Stimulated activated CD4-positive, alpha-beta T cell treated with anti-CD3 and anti-CD28 coated beads, Interleukin-1b, Interleukin-23, amount 100 ng/mL, for 48 hours (primary cell): ENCODE measurements at regions not wholly inside any gene's neighbourhood (a gene's known extent, or its start where the extent isn't known, plus 50 kb on each side); places are given as distances from the start of the nearest gene placed in this dataset.
"Not testable (repeated sequence)": the region's sequence is repeated elsewhere in the genome, so short reads cannot be mapped to it uniquely, and the experiment has no call there.

Experiments
- DNase-seq: peaks from one replicate; pipeline ENCODE4 v3.0.0-alpha.2; 2020

DNA sequence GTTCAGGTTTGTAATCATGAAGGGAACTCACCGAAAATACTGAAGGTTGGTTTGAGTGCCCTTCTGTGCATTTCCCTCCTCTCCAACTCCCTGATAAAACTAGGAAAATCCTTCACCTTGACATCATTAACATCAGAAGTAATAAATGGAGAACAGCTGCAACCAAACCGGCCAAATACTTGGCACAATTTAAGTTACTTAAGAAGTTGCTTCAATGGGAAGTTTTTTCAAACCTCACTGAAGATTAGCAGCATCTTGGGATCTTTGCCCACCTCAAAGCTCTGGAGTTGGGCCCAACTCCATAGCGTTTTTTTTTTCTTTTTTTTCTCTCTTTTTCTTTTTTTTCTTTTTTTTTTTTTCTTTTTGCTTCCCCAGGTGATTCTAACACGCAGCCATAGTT lies 784.8 kb downstream of the KCNA4 start:
- no peak for DNase-seq

DNA sequence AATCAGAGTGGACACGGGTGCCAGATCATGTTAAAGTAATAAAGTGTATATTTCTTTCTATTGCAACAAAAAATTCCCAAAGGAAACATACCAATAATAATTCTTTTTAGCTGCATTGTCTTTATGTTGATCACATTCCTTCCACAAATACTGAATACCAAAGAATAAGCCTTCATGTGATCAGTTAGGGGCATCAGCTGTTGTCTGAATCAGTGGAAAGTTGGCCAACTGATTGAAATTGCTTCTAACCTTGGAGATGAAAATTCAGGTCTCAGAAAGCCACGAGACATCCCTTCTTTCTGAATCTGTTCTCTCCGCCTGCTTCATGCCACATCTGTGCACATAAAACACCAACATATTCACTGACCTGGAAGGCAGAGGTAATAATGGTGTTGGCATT lies 785.2 kb downstream of the KCNA4 start:
- no peak for DNase-seq

GRCh38 chr11:29227811-29228210 lies 789.0 kb downstream of the KCNA4 start:
- DNase-seq = no peak

- DNase-seq = no peak
Measured at GRCh38 chr11:29224739-29225384, 792.0 kb downstream of the KCNA4 start.

DNA sequence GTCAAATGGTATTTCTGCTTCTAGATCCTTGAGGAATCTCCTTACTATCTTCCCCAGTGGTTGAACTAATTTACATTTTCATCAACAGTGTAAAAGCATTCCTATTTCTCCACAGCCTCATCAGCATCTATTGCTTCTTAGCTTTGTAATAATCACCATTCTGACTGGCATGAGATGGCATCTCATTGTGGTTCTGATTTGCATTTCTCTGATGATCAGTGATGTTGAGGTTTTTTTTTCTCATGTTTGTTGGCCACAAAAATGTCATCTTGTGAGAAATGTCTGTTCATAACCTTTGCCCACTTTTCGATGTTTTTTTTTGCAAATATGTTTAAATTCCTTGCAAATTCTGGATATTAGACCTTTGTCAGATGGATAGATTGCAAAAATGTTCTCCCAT lies 797.3 kb downstream of the KCNA4 start:
- not testable (repeated sequence) for DNase-seq

DNA sequence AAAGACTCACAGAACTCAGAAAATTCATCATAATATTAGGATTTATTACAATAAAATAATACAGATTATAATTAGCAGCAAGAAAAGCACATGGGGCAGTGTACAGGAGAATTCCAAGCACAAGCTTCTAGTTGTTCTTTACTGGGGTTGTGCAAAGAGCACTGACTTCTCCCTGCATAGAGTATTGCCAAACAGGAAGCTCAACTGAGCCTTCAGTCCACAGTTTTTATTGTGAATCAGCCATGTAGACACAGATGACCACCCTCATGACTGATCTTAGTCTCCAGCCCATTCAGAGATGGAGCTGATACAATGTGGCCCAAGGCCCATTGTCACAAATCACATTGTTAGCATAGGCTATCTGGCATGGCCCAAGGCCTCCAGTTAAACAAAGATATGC lies 798.9 kb downstream of the KCNA4 start:
- DNase-seq = no peak

DNA sequence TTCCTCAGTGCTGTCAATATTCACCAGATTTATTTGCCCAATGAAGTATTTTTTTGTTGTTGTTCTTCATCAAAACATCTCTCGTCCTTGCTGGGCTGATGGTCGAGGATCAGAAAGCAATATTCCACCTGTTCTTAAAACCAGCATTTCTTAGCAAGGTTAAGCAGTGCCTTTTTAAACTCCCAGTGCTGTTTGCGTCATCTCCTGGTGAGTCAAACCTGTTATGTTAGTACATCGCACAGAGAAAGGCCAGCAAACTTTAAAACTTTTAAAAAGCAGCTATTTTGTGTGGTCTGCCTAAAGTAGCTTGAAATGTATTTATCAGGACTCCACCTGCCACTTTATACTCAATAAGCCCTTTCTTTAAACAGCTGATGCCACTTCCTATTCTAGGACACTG lies 802.0 kb downstream of the KCNA4 start:
- DNase-seq = no peak

- DNase-seq = no peak
Measured at GRCh38 chr11:29211202-29211601, 805.6 kb downstream of the KCNA4 start.

DNA sequence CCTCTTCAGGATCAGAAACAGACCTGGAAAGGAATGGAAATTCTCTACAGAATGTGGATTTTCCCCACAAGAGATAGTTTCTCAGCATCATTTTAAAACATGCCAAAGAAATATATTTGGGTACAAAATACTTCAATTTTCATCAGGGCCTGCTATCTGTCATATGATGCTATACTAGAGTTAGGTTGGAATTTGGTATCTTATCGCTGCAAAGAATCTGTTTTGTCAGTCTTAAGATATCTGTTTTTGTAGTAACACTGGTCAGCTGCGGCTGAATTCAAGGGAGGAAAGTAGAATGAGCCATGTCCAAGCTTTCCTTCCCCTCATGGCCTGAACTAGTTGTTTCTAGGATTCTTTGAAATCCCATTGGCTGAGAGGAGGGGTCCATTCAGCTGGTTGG lies 806.4 kb downstream of the KCNA4 start:
- no peak for DNase-seq

GRCh38 chr11:29208117-29208516 lies 808.7 kb downstream of the KCNA4 start:
- DNase-seq = no peak

GRCh38 chr11:29200791-29201562 lies 815.9 kb downstream of the KCNA4 start:
- no peak for DNase-seq

GRCh38 chr11:29190313-29190712 lies 826.5 kb downstream of the KCNA4 start:
- no peak for DNase-seq

DNA sequence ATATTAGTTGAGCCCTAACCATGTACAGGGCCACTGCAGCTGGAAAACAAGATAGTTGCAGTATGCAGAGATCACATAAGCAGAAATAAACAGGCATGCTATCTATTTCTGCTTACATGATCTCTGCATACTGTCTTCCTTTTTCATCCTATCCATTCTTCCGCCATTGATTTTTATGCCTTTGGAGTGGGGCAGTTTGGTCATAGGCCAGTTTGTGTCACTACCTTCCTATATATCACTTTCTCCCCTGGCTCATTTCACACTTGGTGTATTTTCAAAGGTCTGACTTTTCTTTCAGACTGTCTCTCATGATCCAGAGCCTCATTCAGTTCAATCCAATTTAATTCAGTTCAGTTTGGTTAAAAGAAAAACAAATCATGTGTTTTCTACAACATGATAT lies 829.6 kb downstream of the KCNA4 start:
- no peak for DNase-seq

DNA sequence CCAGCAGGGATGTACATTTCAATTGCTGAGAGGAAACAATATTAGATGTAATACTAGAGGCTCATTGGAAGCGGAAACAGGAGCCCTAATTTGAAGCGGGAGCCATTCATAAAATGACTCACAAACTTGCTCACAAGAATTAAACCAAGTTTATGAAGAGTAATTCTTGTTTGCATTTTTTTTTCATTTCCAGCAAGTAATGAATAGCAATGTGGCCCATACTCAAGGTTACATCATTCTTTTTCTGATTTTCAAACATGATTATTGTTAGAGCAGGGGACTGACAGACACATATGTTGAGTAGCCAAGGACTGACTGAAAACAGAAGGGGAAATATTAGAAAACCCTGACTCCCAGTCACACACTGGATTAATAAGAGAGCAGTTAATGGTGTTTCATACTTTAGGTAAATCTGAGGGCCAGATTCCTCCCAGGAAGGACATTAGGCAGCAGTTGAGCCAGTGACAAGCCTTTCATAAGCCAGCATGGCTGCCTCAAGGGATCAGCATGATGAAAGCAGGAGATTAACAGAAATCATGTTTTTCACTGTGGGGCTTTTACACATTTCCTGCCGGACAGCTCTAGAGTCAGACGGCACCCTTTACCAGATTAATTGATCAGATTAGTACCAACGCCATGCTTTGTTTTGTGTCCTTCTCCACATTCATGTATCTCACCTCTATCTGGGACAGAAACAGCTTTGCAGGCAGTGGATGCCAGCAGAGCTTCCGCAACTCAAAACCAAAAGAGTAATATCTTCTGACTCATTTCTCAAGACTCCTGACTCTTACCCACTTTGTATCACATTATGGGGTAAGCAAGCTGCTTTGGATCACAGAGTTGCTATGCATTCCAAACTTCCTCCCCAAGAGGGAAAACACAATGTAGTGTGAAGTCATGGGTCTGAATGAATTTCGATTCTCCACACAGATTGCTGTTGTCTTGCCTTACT lies 831.6 kb downstream of the KCNA4 start:
- DNase-seq = no peak

- DNase-seq = no peak
Measured at GRCh38 chr11:29183301-29183700, 833.5 kb downstream of the KCNA4 start.

- no peak for DNase-seq
Measured at GRCh38 chr11:29173660-29174062, 843.2 kb downstream of the KCNA4 start.

- no peak for DNase-seq
Measured at GRCh38 chr11:29171360-29171950, 845.4 kb downstream of the KCNA4 start.

DNA sequence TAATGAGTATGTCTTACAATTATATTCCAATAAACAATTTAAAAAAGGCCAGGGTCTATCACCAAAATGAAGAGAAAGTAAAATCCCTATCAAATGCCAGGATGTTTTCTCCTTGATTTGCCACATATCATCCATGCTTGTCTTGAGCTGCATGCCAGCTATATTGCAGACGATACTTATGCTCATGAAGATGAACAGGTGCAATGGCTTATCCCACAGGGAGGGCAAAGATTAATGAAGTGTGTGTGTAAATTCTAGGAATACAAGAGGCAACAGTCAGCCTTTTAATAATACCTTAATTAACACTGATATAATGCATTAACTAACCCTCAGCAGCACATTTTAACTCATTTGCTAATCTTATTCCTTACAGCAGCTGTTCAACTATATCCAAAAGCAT lies 850.5 kb downstream of the KCNA4 start:
- no peak for DNase-seq

DNA sequence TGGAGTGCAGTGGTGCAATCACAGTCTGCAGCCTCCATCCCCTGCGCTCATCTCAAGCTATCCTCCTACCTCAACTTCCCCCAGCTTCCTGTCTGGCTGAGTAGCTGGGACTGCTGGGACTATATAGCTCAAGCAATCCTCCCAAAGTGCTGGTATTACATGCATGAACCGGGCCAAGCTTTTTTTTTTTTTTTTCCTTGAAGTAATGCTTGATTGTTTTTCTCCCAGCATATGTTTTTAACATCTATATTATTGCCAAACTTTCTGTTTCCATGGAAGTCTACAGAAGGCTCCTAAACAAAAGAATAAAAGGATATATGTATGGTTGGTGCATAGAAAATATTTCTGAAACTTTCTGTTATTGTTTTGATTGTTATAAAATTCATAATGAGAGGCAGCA lies 853.6 kb downstream of the KCNA4 start:
- DNase-seq = no peak

DNA sequence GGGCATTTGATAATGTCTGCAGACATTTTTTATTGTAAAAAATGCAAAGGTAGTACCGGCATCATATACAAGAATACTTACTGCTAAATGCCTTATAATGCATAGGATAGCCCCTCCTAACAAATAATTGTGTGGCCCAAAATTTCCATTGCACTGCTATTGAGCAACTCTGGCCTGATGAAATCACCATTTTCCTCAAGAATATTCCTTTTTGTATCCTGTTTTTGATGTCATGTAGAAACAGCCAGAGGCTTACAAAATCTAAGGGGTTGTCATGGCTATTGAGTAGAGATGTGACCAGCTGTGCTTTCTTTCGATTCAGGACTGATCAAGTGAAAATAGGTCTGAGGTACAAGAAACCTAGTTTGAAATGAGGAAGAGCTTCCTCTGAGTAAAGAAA lies 854.3 kb downstream of the KCNA4 start:
- no peak for DNase-seq

GRCh38 chr11:29161191-29161590 lies 855.6 kb downstream of the KCNA4 start:
- no peak for DNase-seq

DNA sequence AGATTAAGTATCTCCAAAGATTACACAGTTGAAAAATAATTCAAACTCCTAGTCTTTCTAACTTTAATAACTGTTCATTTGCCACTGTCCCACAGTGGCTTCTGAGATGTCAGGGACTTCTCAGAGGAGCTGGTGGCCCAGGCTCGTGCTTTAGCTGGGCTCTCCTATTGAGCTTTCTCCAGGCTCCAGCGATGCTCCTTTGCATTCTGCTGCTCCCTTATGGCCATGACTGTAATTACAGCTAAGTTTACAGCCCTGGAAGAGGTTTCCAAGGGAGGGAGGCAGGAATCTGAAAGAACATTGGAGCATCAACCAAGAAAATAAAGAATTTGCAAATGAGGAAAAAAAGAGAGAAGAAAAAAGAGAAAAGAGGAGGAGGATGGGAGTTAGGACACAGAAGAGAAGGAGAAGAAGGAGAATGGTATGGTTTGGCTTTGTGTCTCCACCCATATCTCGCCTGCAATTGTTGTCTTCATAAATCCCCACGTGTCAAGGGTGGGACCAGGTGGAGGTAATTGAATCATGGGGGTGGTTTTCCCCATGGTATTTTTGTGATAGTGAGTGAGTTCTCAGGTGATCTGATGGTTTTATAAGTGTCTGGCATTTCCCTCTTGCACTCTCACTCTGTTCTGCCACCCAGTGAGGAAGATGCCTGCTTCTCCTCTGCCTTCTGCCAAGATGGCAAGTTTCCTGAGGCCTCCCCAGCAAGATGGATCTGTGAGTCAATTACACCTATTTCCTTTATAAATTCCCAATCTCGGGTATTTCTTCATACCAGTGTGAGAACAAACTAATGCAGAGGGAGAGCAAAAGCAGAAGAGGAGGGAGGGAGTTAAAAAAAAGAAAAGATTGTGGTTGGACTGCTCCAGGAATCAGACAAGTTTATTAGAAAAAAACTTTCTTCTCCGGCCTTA lies 857.0 kb downstream of the KCNA4 start:
- no peak for DNase-seq
